ENCODE measurements at regions not wholly inside any gene's neighbourhood (a gene's known extent, or its start where the extent isn't known, plus 50 kb on each side); places are given as distances from the start of the nearest gene placed in this dataset.
"Not testable (repeated sequence)": the region's sequence is repeated elsewhere in the genome, so short reads cannot be mapped to it uniquely, and the experiment has no call there.

DNA sequence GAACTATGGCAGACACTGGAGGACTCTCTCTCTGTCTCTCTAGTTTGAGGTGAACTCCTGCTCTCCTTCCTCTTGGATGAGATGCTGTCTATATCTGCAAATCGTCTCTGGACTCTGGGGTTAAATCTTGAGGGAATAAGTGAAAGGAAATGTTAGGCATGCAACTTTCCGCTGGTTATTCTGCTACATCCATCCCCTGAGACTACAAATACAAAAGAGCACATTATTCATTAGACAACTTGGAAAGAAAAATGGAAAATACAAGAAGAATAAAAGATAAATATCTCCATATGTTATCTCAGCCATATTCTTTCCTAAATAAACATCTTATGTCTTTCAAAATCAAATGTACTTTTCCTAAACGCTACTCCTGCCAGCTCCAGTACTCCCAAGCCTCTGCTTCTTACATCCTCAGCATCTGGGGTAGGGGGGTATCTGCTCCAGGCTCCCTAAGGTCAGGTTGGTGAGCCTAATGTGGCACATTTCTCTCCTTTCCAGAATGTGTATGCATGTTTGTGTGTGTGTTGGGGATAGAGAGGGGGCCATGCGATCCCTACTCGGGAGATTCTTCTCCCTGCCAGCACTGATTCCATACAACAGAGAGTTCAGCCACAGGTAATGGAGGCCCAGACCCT lies 102.9 kb upstream of the FSCB start:
- no peak for FAIRE-seq

DNA sequence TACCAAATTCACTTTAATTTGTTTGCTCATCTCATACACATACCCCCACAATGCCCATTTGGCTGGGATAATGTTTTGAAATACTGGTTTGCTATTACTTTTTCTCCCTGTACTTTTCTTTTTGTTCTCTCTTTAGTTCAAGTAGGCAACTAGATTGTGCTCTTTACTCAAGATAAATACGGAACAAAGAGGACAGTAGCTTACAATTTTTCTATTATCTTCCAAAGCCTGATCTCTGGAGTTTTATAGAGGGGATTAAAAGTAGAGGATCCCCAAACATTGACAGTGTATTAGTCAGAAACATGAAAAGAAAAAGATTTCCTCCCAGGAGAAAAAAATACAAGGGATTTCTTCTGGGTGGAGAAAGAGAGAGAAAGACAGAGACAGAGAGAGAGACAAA lies 102.1 kb upstream of the FSCB start:
- FAIRE-seq: no peak

DNA sequence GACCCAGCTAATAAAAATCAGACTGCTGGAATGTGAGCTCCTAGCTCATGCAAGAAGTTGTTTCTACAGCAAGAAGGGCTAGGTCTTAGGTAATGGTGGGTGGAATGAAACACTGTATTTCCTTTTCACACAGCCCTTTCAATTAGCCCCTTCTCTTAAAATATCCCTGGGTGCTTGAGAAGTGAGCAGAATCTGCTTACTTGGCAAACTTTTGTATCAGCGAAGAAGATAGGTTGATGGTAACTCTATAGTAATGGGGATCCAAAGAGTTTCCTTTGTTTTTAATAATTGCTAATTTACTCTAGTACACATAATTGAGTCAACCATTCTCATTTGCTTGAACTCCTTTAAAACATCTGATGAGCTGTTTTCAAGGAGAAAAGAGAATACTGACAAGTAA lies 100.6 kb upstream of the FSCB start:
- FAIRE-seq: no peak

DNA sequence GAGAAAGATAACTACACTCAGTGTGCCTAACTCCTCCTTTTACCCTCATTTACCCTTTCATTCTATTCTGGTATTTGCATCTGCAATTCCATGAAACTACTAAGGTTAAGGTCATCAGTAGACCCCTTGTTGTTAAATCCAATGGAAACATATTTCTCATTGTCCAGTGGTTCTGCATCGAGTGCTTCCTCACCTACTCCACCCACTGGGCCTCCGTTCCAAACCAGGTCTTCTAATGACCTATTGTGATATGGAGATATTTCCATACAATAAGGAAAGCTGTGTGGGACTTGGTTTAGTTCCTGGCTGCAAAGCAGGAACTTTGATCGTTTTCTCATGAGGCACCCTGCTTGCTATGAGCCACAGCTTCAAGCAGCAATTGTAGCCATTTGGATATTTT lies 99.5 kb upstream of the FSCB start:
- no peak for FAIRE-seq

DNA sequence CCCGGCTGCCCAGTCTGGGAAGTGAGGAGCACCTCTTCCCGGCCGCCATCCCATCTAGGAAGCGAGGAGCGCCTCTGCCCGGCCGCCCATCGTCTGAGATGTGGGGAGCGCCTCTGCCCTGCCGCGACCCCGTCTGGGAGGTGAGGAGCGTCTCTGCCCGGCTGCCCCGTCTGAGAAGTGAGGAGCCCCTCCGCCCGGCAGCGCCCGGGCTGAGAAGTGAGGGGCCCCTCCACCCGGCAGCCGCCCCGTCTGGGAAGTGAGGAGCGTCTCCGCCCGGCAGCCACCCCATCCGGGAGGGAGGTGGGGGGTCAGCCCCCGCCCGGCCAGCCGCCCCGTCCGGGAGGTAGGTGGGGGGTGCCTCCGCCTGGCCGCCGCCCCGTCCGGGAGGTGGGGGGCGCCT lies 94.2 kb upstream of the FSCB start:
- FAIRE-seq: not testable (repeated sequence)

DNA sequence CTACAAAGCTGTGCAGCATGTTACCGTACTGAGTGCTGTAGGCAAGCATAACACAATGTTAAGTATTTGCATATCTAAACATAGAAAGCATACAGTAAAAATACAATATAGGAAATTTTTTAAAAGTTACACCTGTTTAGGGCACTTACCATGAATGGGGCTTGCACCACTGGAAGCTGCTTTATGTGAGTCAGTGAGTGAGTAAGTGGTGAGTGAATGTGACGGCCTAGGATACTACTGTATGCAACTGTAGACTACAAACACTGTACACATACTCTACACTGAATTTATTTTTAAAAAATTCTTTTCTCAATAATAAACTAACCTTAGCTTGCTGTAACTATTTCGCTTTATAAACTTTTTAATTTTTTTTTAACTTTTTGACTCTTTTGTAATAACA lies 82.1 kb upstream of the FSCB start:
- peak; percentile 60 for FAIRE-seq

DNA sequence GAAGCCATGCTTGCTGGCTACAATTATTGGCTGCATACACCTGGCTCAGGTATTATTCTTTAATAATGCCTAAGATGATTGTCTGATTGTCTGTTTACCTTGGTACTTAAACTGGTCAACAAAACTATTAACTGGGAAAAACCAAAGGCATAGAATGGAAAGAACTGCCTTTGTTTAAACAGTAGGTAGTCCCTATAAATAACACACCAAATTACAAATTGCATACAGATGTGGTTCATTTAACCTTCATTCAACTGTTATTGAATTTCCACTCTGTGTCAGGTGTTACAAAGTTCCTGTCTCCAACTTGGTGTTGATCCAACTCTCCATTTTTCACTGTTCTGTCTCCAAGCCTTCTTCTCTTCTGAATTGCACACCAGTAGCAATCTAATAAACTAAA lies 79.8 kb upstream of the FSCB start:
- FAIRE-seq: no peak

DNA sequence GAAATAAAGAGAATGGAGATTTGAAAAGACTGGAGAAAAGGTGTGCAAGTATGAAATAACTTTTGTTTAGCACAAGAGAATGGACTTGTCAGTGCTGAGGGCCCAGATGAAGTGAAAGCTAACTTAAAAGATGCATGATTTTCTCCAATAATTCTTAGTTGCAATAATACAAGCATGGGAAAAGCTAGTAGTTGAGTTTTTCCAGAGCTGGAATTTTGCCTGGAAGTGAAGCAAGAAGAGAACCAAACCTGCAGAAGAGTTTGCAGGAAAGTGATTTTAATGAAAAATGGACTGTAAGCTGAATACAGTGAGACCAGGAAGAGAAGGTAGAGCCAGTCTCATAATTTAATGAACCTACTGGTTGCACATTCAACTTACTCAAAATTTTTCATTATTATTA lies 69.3 kb upstream of the FSCB start:
- no peak for FAIRE-seq

DNA sequence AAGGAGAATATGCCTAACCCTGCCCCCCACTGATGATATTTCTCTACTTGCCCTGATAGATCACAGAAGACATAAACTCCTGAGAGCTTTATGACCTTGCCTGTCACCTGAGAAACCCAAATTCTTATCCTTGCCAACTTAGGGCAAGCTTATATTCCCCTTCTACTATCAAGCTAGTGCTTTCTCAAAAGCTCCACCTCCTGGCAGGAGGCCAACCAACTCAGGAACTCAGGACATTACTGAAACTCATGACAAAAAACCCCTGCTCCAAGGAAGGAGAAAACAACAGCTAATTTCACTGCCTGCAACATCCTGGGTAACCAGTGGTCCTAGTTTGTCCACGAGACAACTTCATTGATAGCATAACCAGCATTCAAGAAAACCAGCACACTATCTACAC lies 60.9 kb upstream of the FSCB start:
- no peak for FAIRE-seq

DNA sequence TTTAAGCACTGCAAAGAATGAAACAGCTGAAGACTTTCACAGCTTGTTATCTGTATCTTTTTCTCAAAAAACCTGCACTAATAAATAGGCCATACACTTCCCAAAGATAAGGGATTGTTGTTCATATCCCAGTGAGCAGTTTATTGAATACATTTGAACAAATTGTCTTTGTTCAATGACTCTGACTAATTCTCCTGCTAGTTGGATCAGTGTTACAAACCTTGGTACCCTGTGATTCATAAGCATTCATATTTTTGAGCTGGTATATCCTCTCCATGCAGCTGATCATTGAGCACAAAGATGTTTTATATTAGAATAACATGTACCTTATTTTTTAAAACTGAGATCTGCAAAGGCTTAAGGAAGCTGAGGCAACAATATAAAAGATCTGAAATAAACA lies 58.9 kb upstream of the FSCB start:
- no peak for FAIRE-seq

DNA sequence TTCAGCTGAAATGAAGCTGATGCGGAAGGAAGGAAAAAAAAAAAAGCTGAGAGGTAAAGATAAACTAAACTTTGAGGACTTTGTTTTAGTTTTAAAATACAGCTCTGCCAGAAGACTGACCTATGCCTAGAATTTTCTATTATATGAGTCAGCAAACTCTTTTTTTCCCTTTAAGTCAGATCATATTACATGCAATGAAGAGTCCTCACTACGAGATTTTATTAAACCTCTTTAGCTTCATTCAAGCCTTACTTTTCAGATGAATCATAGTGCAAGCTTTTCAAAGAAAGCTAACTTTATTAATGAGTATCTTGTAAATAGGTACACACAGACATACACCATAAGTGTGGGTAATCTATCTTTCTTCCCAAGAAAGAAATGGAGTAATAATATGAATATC lies 57.8 kb upstream of the FSCB start:
- FAIRE-seq: no peak
